Esophagus (tissue), 2 donors: ENCODE measurements at regions not wholly inside any gene's neighbourhood (a gene's known extent, or its start where the extent isn't known, plus 50 kb on each side); places are given as distances from the start of the nearest gene placed in this dataset.

ENCODE experiments used
- H3K27ac ChIP-seq, 2 donors: one replicate each; pipeline ENCODE4 v1.5.1; 2013; ENCODE audit warnings: low read depth in 2 of 2, mild to moderate bottlenecking in 2 of 2, inconsistent platforms in 1 of 2, low read length in 1 of 2, moderate library complexity in 1 of 2
- H3K27me3 ChIP-seq, 2 donors: one replicate each; pipeline ENCODE4 v1.6.1; 2013; ENCODE audit warnings: low read length in 2 of 2, control low read depth in 1 of 2, mild to moderate bottlenecking in 1 of 2; ENCODE audit not compliant: insufficient read depth in 2 of 2, control insufficient read depth in 1 of 2
- H3K36me3 ChIP-seq, 2 donors: one replicate each; pipeline ENCODE4 v1.6.1; 2013; ENCODE audit warnings: low read length in 1 of 2; ENCODE audit not compliant: control insufficient read depth in 2 of 2, insufficient read depth in 2 of 2
- H3K4me1 ChIP-seq, 2 donors: one replicate each; pipeline ENCODE4 v1.6.1; 2013; ENCODE audit warnings: low read length in 1 of 2; ENCODE audit not compliant: control insufficient read depth in 2 of 2, insufficient read depth in 2 of 2
- H3K4me3 ChIP-seq, 2 donors: one replicate each; pipeline ENCODE4 v1.5.1; 2013; ENCODE audit warnings: low read length in 2 of 2, mild to moderate bottlenecking in 2 of 2, low read depth in 1 of 2, moderate library complexity in 1 of 2
- H3K9me3 ChIP-seq, 2 donors: one replicate each; pipeline ENCODE4 v1.6.1; 2013; ENCODE audit warnings: mild to moderate bottlenecking in 2 of 2, low read depth in 1 of 2, low read length in 1 of 2, moderate library complexity in 1 of 2; ENCODE audit not compliant: control insufficient read depth in 2 of 2, insufficient read depth in 1 of 2
- WGBS, 2 donors: extraction: QIAGEN DNeasy Blood & Tissue Kit; methylation state at CpG; one replicate each; pipeline ENCODE4 v1.1.7; 2013; 5-methylcytosine and 5-hydroxymethylcytosine counted together
- donor health status: healthy with polysubstance abuse.
- donor health status: Bipolar disorder and iron deficiency.

- Histone ChIP-seq H3K27ac (peak overlapping the region in 1 of 2 donors; percentile 52), H3K4me3 (no peak overlapping the region), H3K9me3 (peaks cover 0 to 2% of the 10 kb centered on the region in 2 donors), H3K36me3 (no peaks in the 10 kb centered on the region), H3K4me1 (no peaks in the 10 kb centered on the region), H3K27me3 (no peaks in the 10 kb centered on the region)
- WGBS, 2 donors = 49 to 60% methylated on average over 17 of the region's 17 CpGs
These were observed 65.8 kb upstream of the RAB4A start for GRCh38 chr1:229204921-229205777.

GRCh38 chr1:229205854-229206253 lies 65.1 kb upstream of the RAB4A start:
- Histone ChIP-seq H3K27me3 (no peaks in the 10 kb centered on the region), H3K36me3 (no peaks in the 10 kb centered on the region), H3K4me3 (no peak overlapping the region), H3K9me3 (peaks cover 0 to 2% of the 10 kb centered on the region in 2 donors), H3K27ac (peak overlapping the region in 1 of 2 donors; percentile 15), H3K4me1 (no peaks in the 10 kb centered on the region)
- 84 to 86% methylated on average over 8 of the region's 8 CpGs for WGBS, 2 donors

GRCh38 chr1:229207916-229208315 lies 63.0 kb upstream of the RAB4A start:
- Histone ChIP-seq H3K27ac (no peak overlapping the region), H3K36me3 (no peaks in the 10 kb centered on the region)
- 89% methylated on average over 3 of the region's 3 CpGs for WGBS, 2 donors

GRCh38 chr1:229208481-229208880 lies 62.4 kb upstream of the RAB4A start:
- Histone ChIP-seq H3K4me1 (no peaks in the 10 kb centered on the region), H3K4me3 (no peak overlapping the region), H3K9me3 (peaks cover 0 to 2% of the 10 kb centered on the region in 2 donors), H3K27me3 (no peaks in the 10 kb centered on the region), H3K36me3 (no peaks in the 10 kb centered on the region), H3K27ac (no peak overlapping the region)
- 70 to 75% methylated on average over 3 of the region's 3 CpGs for WGBS, 2 donors

More at GRCh38 chr1:229207916-229208315, 63.0 kb upstream of the RAB4A start:
- Histone ChIP-seq H3K4me1 (no peaks in the 10 kb centered on the region), H3K9me3 (peaks cover 0 to 2% of the 10 kb centered on the region in 2 donors), H3K27me3 (no peaks in the 10 kb centered on the region), H3K4me3 (no peak overlapping the region)

- no peaks in the 10 kb centered on the region for H3K27me3 ChIP-seq
- no peaks in the 10 kb centered on the region for H3K4me1 ChIP-seq
- H3K36me3 ChIP-seq = no peaks in the 10 kb centered on the region
- H3K27ac ChIP-seq = no peak overlapping the region
- H3K4me3 ChIP-seq = no peak overlapping the region
- 84 to 87% methylated on average over 4 of the region's 4 CpGs for WGBS, 2 donors
- H3K9me3 ChIP-seq = peaks cover 0 to 2% of the 10 kb centered on the region in 2 donors
These were observed 61.5 kb upstream of the RAB4A start for GRCh38 chr1:229209386-229209785.

- Histone ChIP-seq H3K4me3 (no peak overlapping the region), H3K9me3 (peaks cover 0 to 2% of the 10 kb centered on the region in 2 donors), H3K27ac (no peak overlapping the region), H3K4me1 (no peaks in the 10 kb centered on the region), H3K36me3 (no peaks in the 10 kb centered on the region), H3K27me3 (no peaks in the 10 kb centered on the region)
- WGBS, 2 donors = 78 to 90% methylated on average over 4 of the region's 4 CpGs
These were observed 61.1 kb upstream of the RAB4A start for GRCh38 chr1:229209816-229210215.

GRCh38 chr1:229210844-229211243 lies 60.1 kb upstream of the RAB4A start:
- Histone ChIP-seq H3K4me3 (no peak overlapping the region), H3K36me3 (no peaks in the 10 kb centered on the region), H3K27ac (no peak overlapping the region), H3K27me3 (no peaks in the 10 kb centered on the region), H3K9me3 (peaks cover 0 to 2% of the 10 kb centered on the region in 2 donors), H3K4me1 (no peaks in the 10 kb centered on the region)
- 95 to 100% methylated on average over 2 of the region's 2 CpGs for WGBS, 2 donors

- Histone ChIP-seq H3K4me3 (no peak overlapping the region), H3K36me3 (no peaks in the 10 kb centered on the region), H3K27me3 (no peaks in the 10 kb centered on the region), H3K4me1 (no peaks in the 10 kb centered on the region), H3K27ac (no peak overlapping the region), H3K9me3 (no peaks in the 10 kb centered on the region)
- 93 to 95% methylated on average over 2 of the region's 2 CpGs for WGBS, 2 donors
These were observed 57.1 kb upstream of the RAB4A start for GRCh38 chr1:229213797-229214196.

GRCh38 chr1:229217716-229218115 lies 53.2 kb upstream of the RAB4A start:
- Histone ChIP-seq H3K36me3 (no peaks in the 10 kb centered on the region), H3K4me3 (no peak overlapping the region), H3K27ac (no peak overlapping the region), H3K9me3 (no peaks in the 10 kb centered on the region), H3K27me3 (no peaks in the 10 kb centered on the region), H3K4me1 (peaks cover 0 to 2% of the 10 kb centered on the region in 2 donors)
- 60 to 65% methylated on average over 8 of the region's 8 CpGs for WGBS, 2 donors

- 44 to 71% methylated on average over 1 of the region's 1 CpG for WGBS, 2 donors
- H3K9me3 ChIP-seq = no peaks in the 10 kb centered on the region
- H3K36me3 ChIP-seq = no peaks in the 10 kb centered on the region
- H3K4me1 ChIP-seq = peaks cover 0 to 2% of the 10 kb centered on the region in 2 donors
- H3K27ac ChIP-seq = no peak overlapping the region
- no peak overlapping the region for H3K4me3 ChIP-seq
- H3K27me3 ChIP-seq = no peaks in the 10 kb centered on the region
These were observed 52.3 kb upstream of the RAB4A start for GRCh38 chr1:229218612-229219025.
